GM19452 (cell line): ENCODE measurements at regions not wholly inside any gene's neighbourhood (a gene's known extent, or its start where the extent isn't known, plus 50 kb on each side); places are given as distances from the start of the nearest gene placed in this dataset.
"Not testable (repeated sequence)": the region's sequence is repeated elsewhere in the genome, so short reads cannot be mapped to it uniquely, and the experiment has no call there.

Source experiments
- ATAC-seq: cut with Tn5 transposase; IDR thresholded peaks from one replicate; pipeline ENCODE4 v1.9.1; 2021; ENCODE audit not compliant: unreplicated experiment

DNA sequence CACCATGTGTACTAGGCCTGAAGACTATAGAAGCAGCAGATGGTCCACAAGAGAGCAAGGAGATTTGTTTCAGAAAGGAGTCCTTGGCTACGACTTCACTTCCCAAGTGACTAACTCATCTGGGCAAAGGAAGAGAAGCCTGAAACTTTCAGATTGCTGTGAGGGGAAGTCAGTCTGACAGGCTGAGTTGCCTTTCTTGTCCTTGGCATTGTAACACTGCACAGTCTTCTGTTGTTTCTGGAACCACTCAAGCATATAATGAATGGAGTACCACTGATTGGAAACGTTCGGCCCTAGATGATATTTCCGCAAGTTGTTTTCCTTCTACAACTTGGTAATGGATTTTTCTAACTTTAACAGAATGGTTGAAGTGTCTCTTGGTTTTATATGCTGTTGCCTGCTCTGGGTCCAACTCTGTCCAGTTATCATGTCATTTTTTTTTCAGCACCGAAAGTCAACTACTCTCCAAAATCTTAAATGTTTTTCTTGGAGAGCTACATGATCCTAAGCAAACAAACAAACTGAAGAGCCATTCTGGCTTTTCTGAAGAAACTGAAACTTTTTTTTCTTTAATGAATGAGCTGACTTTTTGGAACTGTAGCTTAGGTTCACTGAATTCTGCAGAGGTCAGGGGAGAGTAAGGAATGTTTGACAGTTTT lies 685.7 kb downstream of the MECOM start:
- no peak for ATAC-seq

DNA sequence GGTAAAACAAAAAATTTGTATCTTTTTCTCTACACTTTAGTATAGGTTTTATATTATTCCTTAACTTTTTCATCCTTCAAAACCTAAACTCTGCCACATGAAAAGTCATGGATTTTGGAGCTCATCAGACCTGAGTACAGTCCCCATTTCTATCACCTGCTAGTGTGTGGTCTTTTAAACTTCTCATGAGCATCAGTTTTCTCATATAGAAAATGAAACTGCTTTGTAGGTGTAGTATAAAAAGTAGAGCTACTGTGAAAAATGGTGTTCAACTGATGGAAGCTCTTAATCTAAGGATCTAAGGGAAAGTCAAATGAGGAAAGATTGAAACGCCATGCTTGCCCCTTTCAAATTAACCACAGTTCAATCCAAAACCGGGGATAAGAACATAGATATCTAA lies 686.5 kb downstream of the MECOM start:
- ATAC-seq = no peak

DNA sequence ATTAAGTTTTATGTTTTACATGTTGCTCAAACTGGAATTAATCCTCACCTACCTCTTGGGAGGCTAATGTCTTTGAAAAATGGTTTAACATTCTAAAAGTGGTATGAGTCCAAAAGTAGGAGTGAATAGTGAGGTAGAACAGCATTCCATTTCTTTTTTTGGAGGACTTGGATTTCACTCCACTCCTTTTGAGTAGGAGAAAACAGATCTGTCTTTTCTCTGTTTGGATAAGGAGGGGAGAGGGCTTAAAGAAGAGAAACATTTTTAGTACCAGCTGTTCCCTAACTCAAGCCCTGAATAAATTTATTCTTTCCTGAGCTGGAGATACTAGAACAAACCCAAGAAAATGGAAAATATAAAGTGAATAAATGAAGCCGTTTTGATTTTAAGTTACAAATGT lies 687.9 kb downstream of the MECOM start:
- no peak for ATAC-seq

DNA sequence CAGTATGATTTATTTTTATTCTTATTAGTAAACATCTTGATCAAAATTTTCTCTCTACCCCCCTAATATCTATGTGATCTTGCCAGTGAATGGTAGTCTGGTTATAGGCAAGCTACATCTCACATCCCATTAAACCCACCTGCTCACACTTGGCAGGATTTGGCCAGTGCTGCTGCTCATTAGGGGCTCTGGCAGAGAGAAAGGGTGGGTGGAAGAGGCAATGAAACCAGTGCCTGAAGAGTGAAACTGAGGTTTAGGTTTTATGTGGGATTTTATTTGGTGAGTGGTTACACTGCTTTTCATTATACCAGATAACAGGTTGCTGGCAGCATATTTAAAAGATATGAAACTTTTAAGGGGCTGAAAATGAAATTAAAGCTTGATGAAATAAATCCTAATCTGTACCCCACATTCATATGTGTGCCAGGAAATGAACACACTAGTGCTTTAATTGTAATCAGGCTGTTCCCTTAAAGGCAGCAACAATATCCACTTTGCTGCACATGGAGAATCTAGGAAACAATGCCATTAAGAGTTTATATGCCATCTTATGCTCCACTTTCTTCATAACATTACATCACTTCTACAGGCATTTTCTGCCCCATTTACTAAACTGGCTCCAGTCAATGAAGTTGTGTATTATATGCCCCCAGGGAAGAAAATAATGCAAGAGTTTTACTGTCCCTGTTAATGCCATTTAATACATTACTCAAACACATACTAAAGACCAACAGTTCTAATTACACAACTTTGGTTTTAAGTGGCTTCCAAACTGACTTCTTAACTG lies 688.7 kb downstream of the MECOM start:
- no peak for ATAC-seq

DNA sequence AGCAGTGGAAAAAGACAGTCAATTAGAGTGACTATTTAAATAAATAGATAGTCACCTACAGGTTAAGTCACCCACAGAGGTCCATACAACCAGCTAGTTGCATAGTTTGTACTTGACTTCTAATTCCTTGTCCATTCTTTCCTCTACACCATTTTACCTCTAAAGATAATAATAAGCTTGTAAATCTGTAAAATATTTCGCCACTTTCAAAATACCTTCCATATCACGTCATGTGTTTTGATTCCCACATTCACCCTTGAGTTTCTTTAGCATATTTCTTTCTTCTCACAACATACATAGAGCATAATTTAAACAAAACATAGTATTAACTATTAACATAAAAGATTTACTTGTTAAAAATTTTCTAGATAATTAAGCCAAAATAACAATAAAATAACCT lies 689.6 kb downstream of the MECOM start:
- ATAC-seq = no peak

DNA sequence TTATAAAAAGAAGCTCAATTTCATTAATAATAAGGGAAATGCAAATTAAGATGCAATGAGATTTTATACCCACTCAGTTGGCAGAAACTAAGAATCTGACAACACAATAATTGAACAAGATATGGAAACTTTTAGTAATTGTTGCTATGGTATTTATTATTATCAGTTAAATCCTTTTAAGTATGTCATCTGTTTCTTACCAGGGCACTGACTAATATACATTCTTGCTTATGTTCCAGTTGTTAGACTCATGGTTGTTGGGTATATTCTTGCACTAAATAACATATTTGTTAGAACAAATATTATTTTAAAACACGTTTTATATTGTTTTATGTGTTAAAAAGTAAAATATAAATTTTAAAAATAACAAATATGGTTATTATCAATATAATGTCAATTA lies 690.3 kb downstream of the MECOM start:
- no peak for ATAC-seq

DNA sequence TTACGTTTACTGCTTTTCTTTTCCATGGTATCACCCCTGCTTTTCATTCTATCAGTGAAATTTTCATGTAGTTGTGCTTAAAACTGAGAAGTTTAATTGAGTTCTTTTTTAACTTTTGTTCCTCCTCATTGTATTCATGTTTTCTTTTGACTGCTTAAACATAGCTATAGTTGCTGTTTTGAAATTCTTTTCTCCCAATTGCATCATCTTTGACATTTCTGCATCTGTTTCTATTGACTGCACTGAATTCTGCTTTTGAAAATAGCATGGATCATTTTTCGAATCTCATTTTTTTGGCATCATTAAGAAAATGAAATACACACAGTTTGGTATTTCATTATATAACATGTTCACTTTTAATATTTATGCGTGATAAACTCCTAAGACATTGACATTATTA lies 694.9 kb downstream of the MECOM start:
- ATAC-seq = no peak

DNA sequence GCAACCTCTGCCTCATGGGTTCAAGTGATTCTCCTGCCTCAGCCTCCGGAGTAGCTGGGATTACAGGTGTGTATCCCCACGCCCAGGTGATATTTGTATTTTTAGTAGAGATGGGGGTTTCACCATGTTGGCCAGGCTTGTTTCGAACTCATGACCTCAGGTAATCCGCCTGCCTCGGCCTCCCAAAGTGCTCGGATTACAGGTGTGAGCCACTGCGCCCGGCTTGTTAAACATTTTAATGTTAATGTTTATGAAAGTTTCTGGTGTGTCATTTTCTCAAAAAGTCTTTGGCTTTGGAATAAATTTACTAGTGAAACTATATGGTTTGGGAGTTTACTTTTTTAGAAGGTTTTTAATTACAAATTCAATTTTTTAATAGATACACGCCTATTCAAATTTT lies 698.8 kb downstream of the MECOM start:
- no peak for ATAC-seq

DNA sequence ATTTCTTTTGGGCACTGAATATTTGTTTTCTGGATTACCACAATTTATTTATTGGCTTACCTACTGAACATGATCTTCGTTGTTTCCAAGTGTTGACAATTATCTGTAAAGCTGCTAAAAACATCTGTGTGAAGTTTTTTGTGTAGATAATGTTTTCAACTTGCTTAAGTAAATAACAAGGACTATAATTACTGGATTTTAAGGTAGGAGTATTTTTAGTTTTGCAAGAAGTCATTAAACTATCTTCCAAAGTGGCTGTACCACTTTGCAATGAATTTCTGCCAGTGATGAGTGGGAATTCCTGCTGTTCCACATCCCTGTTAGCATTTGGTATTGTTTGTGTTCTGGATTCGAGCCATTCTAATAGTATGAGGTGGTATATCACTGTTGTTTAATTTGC lies 702.2 kb downstream of the MECOM start:
- no peak for ATAC-seq

DNA sequence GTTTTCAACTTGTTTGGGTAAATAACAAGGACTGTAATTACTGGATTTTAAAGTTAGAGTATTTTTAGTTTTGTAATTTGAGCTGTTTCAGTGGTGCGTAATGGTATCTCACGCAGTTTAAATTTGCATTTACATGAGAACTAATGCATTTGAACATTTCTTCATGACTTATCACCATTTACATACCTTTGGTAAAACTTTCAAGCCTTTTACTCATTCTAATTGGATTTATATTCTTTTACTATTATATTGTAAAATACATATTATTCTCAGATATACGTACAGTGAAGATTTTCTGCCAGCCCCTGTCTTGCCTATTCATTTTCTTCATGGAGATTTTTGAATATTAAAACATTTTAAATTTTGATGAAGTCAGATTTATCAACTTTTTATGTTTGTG lies 703.8 kb downstream of the MECOM start:
- ATAC-seq = no peak

DNA sequence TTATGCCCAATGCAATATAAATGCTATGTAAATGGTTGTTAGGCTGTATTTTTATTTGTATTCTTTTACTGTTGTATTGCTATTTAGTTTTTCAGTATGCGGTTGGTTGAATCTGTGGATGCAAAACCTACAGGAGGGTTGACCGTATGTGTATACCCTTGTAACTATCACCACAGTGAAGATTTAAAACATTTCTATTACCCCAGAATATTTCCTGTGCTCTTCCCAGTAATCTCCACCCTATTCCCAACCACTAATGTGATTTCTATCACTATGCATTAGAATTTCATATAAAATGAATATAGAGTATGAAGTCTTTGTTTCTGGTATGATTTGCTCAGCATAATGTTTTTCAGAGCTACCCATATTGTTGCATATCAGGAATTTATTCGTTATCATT lies 705.0 kb downstream of the MECOM start:
- no peak for ATAC-seq

DNA sequence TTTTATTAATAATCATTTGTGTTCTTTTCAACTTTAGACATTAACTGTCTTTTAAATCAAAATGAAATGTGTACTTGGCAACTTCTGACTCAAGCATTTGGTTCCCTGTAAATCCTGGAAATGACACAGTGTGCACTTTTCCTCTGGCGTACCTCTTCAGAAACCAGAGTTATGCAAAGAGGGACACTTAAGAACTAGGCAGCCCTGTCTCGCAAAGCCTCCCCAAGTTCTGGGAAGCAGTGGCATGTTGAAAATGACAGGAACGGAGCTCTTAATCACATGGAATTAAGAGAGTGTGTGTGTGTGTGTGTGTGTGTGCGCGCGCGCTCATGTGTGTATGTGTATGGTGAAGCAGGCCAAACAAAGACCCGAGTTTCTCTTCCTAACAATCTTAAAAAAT lies 707.4 kb downstream of the MECOM start:
- no peak for ATAC-seq

DNA sequence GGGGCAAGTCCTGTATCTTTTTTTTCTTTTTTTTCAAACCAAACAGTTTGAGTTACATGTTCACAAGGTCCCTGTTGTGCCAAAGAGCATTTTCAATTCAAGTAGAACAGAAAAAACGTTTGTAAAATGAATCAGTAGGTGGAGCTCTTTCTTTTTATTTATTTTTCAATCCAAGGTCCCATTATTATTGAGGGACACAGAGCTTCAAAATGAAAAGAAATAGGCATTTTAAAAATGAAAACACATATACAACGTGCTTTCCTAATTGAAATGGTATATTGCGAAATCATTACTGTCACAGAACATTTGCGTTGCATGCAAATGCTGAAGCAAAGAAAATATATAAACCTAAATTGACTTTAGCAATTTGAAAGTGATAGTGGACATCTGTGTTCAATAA lies 711.0 kb downstream of the MECOM start:
- ATAC-seq = no peak

DNA sequence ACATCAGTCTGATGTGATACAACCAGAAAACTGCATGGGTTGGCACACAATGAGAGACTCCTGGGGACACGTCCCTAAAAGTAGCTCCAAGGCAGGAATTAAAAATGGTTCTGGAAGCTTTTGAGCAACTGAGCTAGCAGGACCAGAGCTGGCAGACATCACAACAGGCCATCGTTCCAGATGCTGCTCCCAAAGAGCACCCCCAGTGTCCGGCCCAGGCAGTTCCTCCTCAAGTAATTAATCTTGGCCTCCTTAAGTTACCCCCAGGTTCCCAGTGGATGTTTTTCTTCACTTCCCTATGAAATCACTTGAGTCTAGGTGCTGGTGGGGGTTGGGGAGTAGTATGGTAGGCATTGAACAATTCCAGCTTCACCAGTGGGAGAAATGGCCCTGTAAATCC lies 711.6 kb downstream of the MECOM start:
- no peak for ATAC-seq

DNA sequence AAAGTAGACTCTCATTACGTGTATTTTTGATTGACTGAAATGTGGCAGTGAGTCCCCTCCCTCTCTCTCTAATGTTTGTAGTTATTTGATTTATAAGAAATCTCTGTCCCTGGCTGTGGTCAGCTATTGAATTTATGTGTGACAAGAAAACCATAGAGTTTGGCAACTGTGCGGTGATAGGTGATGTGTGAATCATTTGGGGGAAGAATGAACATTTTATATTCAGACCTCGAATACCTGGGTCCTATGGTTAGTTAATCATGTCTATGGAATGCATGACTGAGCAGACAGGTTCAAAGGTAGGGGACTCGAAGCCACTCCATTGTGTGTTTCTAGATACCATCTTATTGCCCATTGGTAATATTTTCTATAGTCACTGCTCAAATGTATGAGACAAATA lies 712.1 kb downstream of the MECOM start:
- ATAC-seq = no peak

DNA sequence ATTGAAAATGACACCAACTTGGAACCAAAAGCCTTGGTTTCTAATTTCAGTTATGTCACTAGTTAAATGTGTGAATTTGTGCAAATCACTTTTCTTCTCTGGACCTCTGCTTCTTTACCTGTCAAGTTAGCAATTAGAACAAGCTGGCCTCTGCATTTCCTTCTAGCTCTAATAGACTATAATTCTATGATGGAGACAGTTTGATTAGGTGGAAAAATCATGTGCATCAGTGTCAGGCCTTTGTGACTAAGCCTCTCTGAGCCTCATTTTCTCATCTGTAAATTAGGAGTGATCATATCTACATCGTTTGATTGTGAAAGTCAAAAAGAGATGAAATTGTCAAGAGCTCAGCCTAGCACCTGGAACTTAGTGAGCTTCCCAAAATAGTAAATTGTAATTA lies 712.9 kb downstream of the MECOM start:
- ATAC-seq = no peak

DNA sequence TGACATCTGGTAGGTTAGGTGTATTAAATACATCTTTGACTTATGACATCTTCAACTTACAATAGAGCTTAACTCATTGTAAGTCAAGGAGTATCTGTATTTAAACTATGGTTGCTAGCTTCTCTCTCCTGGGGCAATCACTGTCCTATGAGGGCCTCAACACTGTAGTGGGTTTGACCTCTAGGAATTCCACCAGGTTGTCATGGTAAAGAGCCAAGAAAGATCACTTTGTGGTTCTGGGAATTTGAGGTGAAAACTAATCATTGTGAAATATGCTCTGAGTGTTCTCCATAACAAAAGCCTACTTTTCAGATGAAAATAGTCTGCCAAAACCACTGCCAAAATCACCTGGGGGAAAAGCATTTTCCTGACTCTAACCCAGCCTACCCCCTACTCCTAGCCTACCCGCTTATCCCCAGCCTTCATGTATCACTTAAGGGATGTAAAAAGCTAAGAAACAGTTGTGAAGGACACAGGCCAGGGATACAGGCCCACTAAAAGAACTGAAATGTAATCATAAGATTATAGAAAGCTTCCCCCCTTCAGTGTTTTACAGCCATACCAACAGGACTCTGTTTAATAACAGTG lies 723.8 kb downstream of the MECOM start:
- no peak for ATAC-seq

DNA sequence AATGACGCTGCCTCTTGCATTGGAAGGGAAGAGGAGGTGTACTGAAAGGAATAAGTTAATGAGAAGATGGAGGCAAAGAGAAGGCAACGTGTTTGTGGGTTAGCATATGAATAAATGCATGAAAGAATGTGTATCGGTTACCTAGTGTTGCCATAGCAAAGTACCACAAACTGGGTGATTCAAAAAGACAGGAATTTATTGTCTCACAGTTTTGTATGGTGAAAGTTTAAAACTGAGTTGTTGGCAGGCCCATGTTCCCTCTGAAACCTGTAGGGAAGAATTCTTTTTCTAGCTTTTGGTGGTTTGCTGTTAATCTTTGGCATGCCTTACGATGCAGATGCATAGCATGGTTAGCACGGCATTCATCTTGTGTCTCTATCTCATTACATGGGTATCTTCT lies 729.9 kb downstream of the MECOM start:
- ATAC-seq = no peak

DNA sequence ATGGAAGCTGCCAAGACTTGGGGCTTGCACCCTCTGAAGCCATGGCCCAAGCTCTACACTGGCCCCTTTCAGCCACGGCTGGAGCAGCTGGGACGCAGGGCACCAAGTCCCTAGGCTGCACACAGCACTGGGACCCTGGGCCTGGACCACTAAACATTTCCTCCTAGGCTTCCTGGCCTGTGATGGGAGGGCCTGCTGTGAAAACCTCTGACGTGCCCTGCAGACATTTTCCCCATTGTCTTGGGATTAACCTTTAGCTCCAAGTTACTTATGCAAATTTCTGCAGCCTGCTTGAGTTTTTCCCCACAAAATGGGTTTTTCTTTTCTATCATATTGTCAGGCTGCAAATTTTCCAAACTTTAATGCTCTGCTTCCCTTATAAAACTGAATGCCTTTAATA lies 733.5 kb downstream of the MECOM start:
- ATAC-seq = not testable (repeated sequence)

DNA sequence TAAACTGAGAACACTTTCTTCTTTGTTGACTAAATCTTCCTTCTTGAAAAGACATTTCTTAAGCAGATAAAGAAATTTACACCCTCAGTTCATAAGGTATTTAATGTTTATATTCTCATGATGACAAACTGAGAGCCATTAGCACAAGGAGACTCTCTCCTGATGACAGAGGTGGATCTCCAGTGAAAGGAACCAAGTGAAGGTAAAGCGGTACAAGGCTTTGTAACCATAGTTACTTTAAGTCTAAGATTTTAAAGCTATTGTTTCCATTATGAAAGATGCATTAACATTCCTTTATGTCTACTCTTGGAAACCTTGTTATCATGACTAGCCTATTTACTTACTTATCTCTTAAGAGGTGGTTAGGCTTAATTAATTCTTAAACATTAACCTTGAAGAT lies 737.1 kb downstream of the MECOM start:
- no peak for ATAC-seq

DNA sequence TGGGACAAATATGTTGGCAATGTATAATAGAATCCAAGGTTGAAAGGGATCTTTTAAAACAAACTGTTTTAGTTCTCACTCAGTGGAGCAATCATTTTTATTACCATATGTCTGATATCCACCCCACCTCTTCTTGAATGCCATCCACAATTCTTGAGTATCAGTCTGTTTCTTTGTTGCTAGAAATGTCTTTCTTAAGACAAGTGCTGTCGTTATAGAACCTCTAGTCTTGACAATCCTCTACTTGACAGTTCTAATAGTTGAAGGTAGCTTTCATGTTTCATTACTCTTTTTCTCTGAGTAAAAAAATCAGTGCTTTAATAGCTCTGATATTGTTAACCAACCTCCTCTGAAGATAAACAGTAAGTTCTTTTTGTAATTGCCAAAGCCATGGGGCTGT lies 737.9 kb downstream of the MECOM start:
- ATAC-seq = no peak

DNA sequence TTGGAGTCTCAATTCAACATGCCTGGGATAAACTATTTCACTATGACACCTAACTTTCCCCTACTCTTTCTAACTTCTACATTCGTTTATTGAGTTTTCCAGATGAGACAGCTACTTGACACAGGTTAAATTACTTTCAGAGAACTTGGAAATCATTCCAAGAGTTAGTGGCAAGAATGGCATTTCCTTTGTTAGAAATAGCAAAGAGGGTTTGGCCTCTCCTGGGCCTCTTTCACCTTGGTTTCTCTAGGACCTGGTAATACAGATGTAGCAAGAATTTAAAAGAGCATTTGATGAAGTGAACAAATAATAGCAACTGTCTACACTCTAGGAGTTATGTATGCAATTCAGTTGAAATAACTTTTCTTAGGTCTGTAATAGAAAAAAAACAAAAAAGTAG lies 748.9 kb downstream of the MECOM start:
- no peak for ATAC-seq

DNA sequence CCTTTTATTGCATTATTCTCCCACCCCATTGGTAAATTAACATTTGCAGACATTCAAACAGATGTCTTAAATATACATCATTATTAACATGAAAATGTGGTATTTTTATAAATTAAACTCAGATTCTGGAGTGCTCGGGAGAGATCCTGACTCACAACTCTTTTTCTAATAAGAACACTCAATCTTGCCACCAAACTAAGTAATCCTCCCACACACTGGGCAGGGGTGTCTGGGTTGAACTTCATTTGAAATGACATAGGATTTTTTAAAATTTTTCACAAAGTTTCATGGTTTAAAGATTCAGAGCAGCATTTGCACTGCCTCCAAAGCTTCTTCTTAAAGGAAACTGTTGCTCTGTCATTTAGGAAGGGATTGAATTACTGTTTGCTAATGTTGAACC lies 754.3 kb downstream of the MECOM start:
- no peak for ATAC-seq
